Smooth muscle cell (in vitro differentiated cells): ENCODE measurements at regions not wholly inside any gene's neighbourhood (a gene's known extent, or its start where the extent isn't known, plus 50 kb on each side); places are given as distances from the start of the nearest gene placed in this dataset.

Source experiments
- DNase-seq: peaks from one replicate; lab custom pipeline; 2025; ENCODE audit not compliant: unreplicated experiment; lab: John Stamatoyannopoulos, UW
- H2AFZ ChIP-seq: fragments of 200-600 bp; sonication (generic); 2 replicates; pipeline ENCODE4 v1.6.0; 2016; ENCODE audit warnings: antibody characterized with exemption, low read depth, mild to moderate bottlenecking
- H3F3A ChIP-seq: fragments of 200-600 bp; sonication (generic); 2 replicates; pipeline ENCODE4 v1.6.0; 2017; ENCODE audit warnings: antibody characterized with exemption, low read depth
- H3K27ac ChIP-seq: fragments of 200-600 bp; sonication (generic); 2 replicates; pipeline ENCODE4 v1.5.1; 2016; ENCODE audit warnings: low read depth, mild to moderate bottlenecking
- H3K27me3 ChIP-seq: fragments of 200-600 bp; sonication (generic); 2 replicates; pipeline ENCODE4 v1.6.1; 2016; ENCODE audit warnings: low read depth, mild to moderate bottlenecking
- H3K36me3 ChIP-seq: fragments of 200-600 bp; sonication (generic); 2 replicates; pipeline ENCODE4 v1.5.1; 2016; ENCODE audit warnings: low read depth
- H3K4me1 ChIP-seq: fragments of 200-600 bp; sonication (generic); 2 replicates; pipeline ENCODE4 v1.5.1; 2016; ENCODE audit warnings: low read depth
- H3K4me2 ChIP-seq: fragments of 200-600 bp; sonication (generic); 2 replicates; pipeline ENCODE4 v1.6.0; 2016; ENCODE audit warnings: mild to moderate bottlenecking
- H3K4me3 ChIP-seq: fragments of 200-600 bp; sonication (generic); 2 replicates; pipeline ENCODE4 v1.5.1; 2016; ENCODE audit warnings: mild to moderate bottlenecking
- H3K79me2 ChIP-seq: fragments of 200-600 bp; sonication (generic); 2 replicates; pipeline ENCODE4 v1.6.0; 2016; ENCODE audit warnings: low read depth, mild to moderate bottlenecking
- H3K9ac ChIP-seq: fragments of 200-600 bp; sonication (generic); 2 replicates; pipeline ENCODE4 v1.6.0; 2016; ENCODE audit warnings: low read depth
- H3K9me3 ChIP-seq: fragments of 200-600 bp; sonication (generic); replicated peaks from 2 replicates; pipeline ENCODE4 v1.5.1; 2016; ENCODE audit warnings: low read depth
- H4K20me1 ChIP-seq: fragments of 200-600 bp; sonication (generic); 2 replicates; pipeline ENCODE4 v1.6.0; 2016; ENCODE audit warnings: low read depth
- WGBS: methylation state at CpG from one replicate; pipeline ENCODE4 v1.1.7; 2016; ENCODE audit warnings: low lambda C conversion rate; 5-methylcytosine and 5-hydroxymethylcytosine counted together
- TF ChIP-seq, protein P1 (sequence below): fragments of 200-600 bp; sonication (generic); IDR thresholded peaks from 2 replicates; pipeline ENCODE4 v1.5.1; 2017; ENCODE audit warnings: borderline replicate concordance, mild to moderate bottlenecking, antibody characterized with exemption; ENCODE audit not compliant: insufficient read depth, poor library complexity, severe bottlenecking

DNA sequence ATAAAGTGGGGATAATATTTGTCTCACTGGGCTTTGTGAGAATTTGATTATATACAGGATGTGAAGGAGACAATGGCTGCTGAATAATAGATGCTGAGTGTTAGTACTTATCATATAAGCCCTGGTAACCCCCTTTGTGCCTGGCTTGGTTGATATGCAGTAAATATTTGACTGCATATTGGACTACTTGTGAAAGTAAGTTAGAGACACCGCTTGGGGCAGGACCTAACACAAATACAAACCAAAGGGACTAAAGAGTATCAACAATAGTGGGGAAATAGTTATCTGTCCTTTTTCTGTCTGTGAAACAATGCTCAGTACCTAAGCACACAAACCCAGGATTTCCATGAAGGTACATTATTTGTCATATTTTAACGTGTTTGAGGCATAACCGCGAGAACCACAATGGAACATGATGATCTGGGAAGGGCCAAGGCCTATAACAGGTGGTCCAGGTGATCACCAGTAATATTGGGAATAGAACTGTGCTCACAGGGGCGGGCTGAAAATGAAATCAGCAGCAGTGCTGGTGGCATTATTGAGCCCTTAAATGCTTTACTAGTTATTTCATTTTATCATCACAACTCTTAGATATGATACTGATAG, 138.2 kb upstream of the SMARCA2 start:
- no peak overlapping the region for H3K9ac ChIP-seq
- H4K20me1 ChIP-seq: no peaks in the 10 kb centered on the region
- TF ChIP-seq, protein P1, sequence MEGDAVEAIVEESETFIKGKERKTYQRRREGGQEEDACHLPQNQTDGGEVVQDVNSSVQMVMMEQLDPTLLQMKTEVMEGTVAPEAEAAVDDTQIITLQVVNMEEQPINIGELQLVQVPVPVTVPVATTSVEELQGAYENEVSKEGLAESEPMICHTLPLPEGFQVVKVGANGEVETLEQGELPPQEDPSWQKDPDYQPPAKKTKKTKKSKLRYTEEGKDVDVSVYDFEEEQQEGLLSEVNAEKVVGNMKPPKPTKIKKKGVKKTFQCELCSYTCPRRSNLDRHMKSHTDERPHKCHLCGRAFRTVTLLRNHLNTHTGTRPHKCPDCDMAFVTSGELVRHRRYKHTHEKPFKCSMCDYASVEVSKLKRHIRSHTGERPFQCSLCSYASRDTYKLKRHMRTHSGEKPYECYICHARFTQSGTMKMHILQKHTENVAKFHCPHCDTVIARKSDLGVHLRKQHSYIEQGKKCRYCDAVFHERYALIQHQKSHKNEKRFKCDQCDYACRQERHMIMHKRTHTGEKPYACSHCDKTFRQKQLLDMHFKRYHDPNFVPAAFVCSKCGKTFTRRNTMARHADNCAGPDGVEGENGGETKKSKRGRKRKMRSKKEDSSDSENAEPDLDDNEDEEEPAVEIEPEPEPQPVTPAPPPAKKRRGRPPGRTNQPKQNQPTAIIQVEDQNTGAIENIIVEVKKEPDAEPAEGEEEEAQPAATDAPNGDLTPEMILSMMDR: no peak
- no peaks in the 10 kb centered on the region for H3K9me3 ChIP-seq
- no peaks in the 10 kb centered on the region for H3K36me3 ChIP-seq
- H3K27ac ChIP-seq: no peak overlapping the region
- H3K4me3 ChIP-seq: no peak overlapping the region
- no peaks in the 10 kb centered on the region for H3F3A ChIP-seq
- H2AFZ ChIP-seq: no peak overlapping the region
- no peak for DNase-seq
- H3K4me1 ChIP-seq: no peaks in the 10 kb centered on the region
- no peaks in the 10 kb centered on the region for H3K79me2 ChIP-seq
- no peaks in the 10 kb centered on the region for H3K27me3 ChIP-seq
- 93% methylated on average over 5 of the region's 5 CpGs for WGBS
- H3K4me2 ChIP-seq: no peak overlapping the region

DNA sequence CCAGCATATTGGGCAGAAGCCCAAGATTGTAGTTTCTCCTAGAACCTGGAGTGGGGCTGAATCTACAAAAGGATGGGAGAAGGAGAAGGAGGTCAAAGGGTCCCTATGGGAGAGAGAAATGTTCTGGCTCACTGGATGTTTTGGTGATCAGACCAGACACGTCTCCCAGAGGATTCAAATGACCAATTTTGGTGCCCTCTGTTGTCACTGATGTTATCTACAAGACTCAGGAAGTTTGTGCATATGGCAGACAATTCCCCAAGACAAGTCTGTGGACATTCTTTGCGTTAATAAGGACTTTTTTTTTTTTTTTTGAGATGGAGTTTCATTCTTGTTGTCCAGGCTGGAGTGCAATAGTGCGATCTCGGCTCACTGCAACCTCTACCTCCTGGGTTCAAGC, 137.2 kb upstream of the SMARCA2 start:
- Histone ChIP-seq H3K79me2 (no peaks in the 10 kb centered on the region), H3K9me3 (no peaks in the 10 kb centered on the region), H3K4me2 (no peak overlapping the region), H4K20me1 (no peaks in the 10 kb centered on the region), H3K4me3 (no peak overlapping the region), H3K36me3 (no peaks in the 10 kb centered on the region), H2AFZ (no peak overlapping the region), H3K4me1 (no peaks in the 10 kb centered on the region), H3F3A (no peaks in the 10 kb centered on the region), H3K27me3 (no peaks in the 10 kb centered on the region), H3K27ac (no peak overlapping the region), H3K9ac (no peak overlapping the region)
- 73% methylated on average over 4 of the region's 4 CpGs for WGBS
- DNase-seq: no peak
- TF ChIP-seq, protein P1: no peak

DNA sequence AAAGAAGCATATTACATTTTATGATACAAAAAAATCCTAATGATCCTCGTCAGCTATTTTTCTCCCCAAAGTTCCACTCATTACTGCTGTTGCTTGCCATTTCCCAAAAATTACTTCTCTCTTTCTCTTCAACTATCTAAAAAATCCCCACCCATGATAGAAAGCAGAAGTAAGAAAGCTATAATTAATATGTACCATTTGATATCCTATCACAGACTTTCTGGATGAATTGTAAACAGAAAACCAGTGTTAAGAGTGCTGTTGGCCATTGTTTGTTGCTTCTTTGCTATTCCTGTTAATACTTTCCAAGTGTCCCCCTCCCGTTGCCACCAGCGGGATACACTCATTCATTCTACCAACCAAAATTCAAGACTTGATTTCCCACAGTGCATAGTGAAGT, 136.3 kb upstream of the SMARCA2 start:
- TF ChIP-seq, protein P1: no peak
- 89% methylated on average over 3 of the region's 3 CpGs for WGBS

DNA sequence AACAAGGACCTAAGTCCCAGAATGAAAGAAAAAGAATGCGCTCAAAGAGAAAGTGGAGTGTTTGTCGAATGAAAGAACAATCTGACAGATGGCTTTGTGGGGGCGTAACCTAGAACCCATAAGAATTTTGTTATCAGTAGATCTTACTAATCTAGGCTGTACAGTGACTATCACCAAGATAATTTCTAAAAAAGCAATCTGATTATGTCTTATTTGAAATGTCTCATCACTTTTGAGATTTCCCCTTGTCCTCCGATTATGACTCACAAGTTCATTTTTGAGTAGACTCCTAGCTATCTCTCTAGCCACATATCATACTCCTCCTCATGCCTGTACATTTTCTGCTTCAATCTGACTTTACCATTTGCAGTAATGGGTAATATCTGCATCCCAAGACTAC, 135.6 kb upstream of the SMARCA2 start:
- no peaks in the 10 kb centered on the region for H3K9me3 ChIP-seq
- H3K9ac ChIP-seq: no peak overlapping the region
- no peak for DNase-seq
- no peaks in the 10 kb centered on the region for H3K4me1 ChIP-seq
- H3K79me2 ChIP-seq: no peaks in the 10 kb centered on the region
- H3K4me2 ChIP-seq: no peak overlapping the region
- H2AFZ ChIP-seq: no peak overlapping the region
- H3K36me3 ChIP-seq: no peaks in the 10 kb centered on the region
- no peaks in the 10 kb centered on the region for H4K20me1 ChIP-seq
- TF ChIP-seq, protein P1: no peak
- no peaks in the 10 kb centered on the region for H3F3A ChIP-seq
- H3K27ac ChIP-seq: no peak overlapping the region
- 91% methylated on average over 4 of the region's 4 CpGs for WGBS
- H3K4me3 ChIP-seq: no peak overlapping the region
- H3K27me3 ChIP-seq: no peaks in the 10 kb centered on the region

More for the DNA sequence above, 136.3 kb upstream of the SMARCA2 start:
- H3K4me3 ChIP-seq: no peak overlapping the region
- H3K4me1 ChIP-seq: no peaks in the 10 kb centered on the region
- no peak overlapping the region for H3K4me2 ChIP-seq
- H3K9me3 ChIP-seq: no peaks in the 10 kb centered on the region
- H2AFZ ChIP-seq: no peak overlapping the region
- DNase-seq: no peak
- no peak overlapping the region for H3K9ac ChIP-seq
- H3K27ac ChIP-seq: no peak overlapping the region
- H4K20me1 ChIP-seq: no peaks in the 10 kb centered on the region
- no peaks in the 10 kb centered on the region for H3K79me2 ChIP-seq
- no peaks in the 10 kb centered on the region for H3F3A ChIP-seq
- no peaks in the 10 kb centered on the region for H3K27me3 ChIP-seq
- no peaks in the 10 kb centered on the region for H3K36me3 ChIP-seq
